WTC11 (cell line): ENCODE measurements at regions not wholly inside any gene's neighbourhood (a gene's known extent, or its start where the extent isn't known, plus 50 kb on each side); places are given as distances from the start of the nearest gene placed in this dataset.

ENCODE experiments used
- ATAC-seq: fragments of 200-7000 bp; cut with Tn5 transposase; 2 replicates; pipeline ENCODE4 v1.10.0; 2021; ENCODE audit warnings: mild to moderate bottlenecking, moderate library complexity
- CTCF ChIA-PET: fragments of 300-600 bp; sonication (Branson Sonifier 250); formaldehyde crosslinking; loops from one replicate; lab custom pipeline; 2021; ENCODE audit warnings: antibody characterized with exemption; lab: Charles Lee
- POLR2A ChIA-PET: fragments of 350-600 bp; sonication (Branson Sonifier 250); formaldehyde crosslinking; loops from one replicate; lab custom pipeline; 2021; ENCODE audit warnings: antibody characterized with exemption; lab: Charles Lee
- DNase-seq: peaks from one replicate; pipeline ENCODE4 v3.0.0; 2021; ENCODE audit warnings: low spot score
- H3K27ac Mint-ChIP-seq: 2 replicates; pipeline ENCODE4 v1.8.0; 2021; ENCODE audit warnings: mixed read lengths
- H3K27me3 Mint-ChIP-seq: 2 replicates; pipeline ENCODE4 v1.8.0; 2021; ENCODE audit warnings: low read depth, mild to moderate bottlenecking, moderate library complexity, mixed read lengths
- H3K36me3 Mint-ChIP-seq: 2 replicates; pipeline ENCODE4 v1.8.0; 2021; ENCODE audit warnings: mixed read lengths
- H3K4me1 Mint-ChIP-seq: 2 replicates; pipeline ENCODE4 v1.8.0; 2022; ENCODE audit warnings: mixed read lengths
- H3K4me3 Mint-ChIP-seq: 2 replicates; pipeline ENCODE4 v1.8.0; 2021; ENCODE audit warnings: mild to moderate bottlenecking, moderate library complexity, mixed read lengths
- H3K9me3 Mint-ChIP-seq: 2 replicates; pipeline ENCODE4 v1.8.0; 2021; ENCODE audit warnings: mixed read lengths
- AFF4 ChIP-seq: sonication (generic); formaldehyde crosslinking; IDR thresholded peaks from 2 replicates; pipeline ENCODE4 v1.8.1; 2023; ENCODE audit warnings: mild to moderate bottlenecking, missing genetic modification reagents, borderline replicate concordance
- ATF2 ChIP-seq: sonication (generic); formaldehyde crosslinking; IDR thresholded peaks from 2 replicates; pipeline ENCODE4 v1.8.1; 2022; ENCODE audit warnings: low read depth, missing genetic modification reagents, borderline replicate concordance
- CBFB ChIP-seq: sonication (generic); formaldehyde crosslinking; IDR thresholded peaks from 2 replicates; pipeline ENCODE4 v1.8.1; 2022; ENCODE audit warnings: mild to moderate bottlenecking, low read depth, missing genetic modification reagents
- CREB1 ChIP-seq: sonication (generic); formaldehyde crosslinking; IDR thresholded peaks from 2 replicates; pipeline ENCODE4 v1.8.0; 2023; ENCODE audit warnings: mild to moderate bottlenecking, missing genetic modification reagents
- FOXK1 ChIP-seq: sonication (generic); formaldehyde crosslinking; IDR thresholded peaks from 2 replicates; pipeline ENCODE4 v1.8.0; 2022; ENCODE audit warnings: mild to moderate bottlenecking, moderate library complexity, missing genetic modification reagents
- GABPB1 ChIP-seq: sonication (generic); formaldehyde crosslinking; IDR thresholded peaks from 2 replicates; pipeline ENCODE4 v1.8.1; 2023; ENCODE audit warnings: mild to moderate bottlenecking, missing genetic modification reagents
- IRF1 ChIP-seq: sonication (generic); formaldehyde crosslinking; IDR thresholded peaks from 2 replicates; pipeline ENCODE4 v1.8.0; 2023; ENCODE audit warnings: missing genetic modification reagents
- JUN ChIP-seq: sonication (generic); formaldehyde crosslinking; IDR thresholded peaks from 2 replicates; pipeline ENCODE4 v1.8.0; 2023; ENCODE audit warnings: mild to moderate bottlenecking, missing genetic modification reagents
- NFATC4 ChIP-seq: fragments of 250-450 bp; sonication (Bioruptor Pico); IDR thresholded peaks from 2 replicates; pipeline ENCODE4 v1.9.0; 2021; ENCODE audit warnings: mild to moderate bottlenecking
- NFYB ChIP-seq: sonication (generic); formaldehyde crosslinking; conservative IDR thresholded peaks from 2 replicates; pipeline ENCODE4 v1.8.0; 2022; ENCODE audit warnings: low read depth, missing genetic modification reagents
- NR1H2 ChIP-seq: sonication (generic); formaldehyde crosslinking; IDR thresholded peaks from 2 replicates; pipeline ENCODE4 v1.9.0; 2021; ENCODE audit warnings: mild to moderate bottlenecking, moderate library complexity, missing genetic modification reagents
- OVOL2 ChIP-seq: fragments of 250-450 bp; sonication (Bioruptor Pico); IDR thresholded peaks from 2 replicates; pipeline ENCODE4 v1.9.0; 2021; ENCODE audit warnings: mild to moderate bottlenecking, borderline replicate concordance
- PRRX2 ChIP-seq: fragments of 250-450 bp; sonication (Bioruptor Pico); IDR thresholded peaks from 2 replicates; pipeline ENCODE4 v1.8.0; 2021; ENCODE audit warnings: mild to moderate bottlenecking
- RORB ChIP-seq: fragments of 250-450 bp; sonication (Bioruptor Pico); IDR thresholded peaks from 2 replicates; pipeline ENCODE4 v1.9.0; 2021; ENCODE audit warnings: mild to moderate bottlenecking
- STAT6 ChIP-seq: sonication (generic); formaldehyde crosslinking; conservative IDR thresholded peaks from 2 replicates; pipeline ENCODE4 v1.8.1; 2023; ENCODE audit warnings: mild to moderate bottlenecking, low read depth, missing genetic modification reagents, moderate library complexity
- TCF7 ChIP-seq: sonication (generic); formaldehyde crosslinking; IDR thresholded peaks from 2 replicates; pipeline ENCODE4 v1.8.0; 2022; ENCODE audit warnings: mild to moderate bottlenecking, low read depth, missing genetic modification reagents, moderate library complexity
- ZNF121 ChIP-seq: sonication (generic); formaldehyde crosslinking; IDR thresholded peaks from 2 replicates; pipeline ENCODE4 v1.8.0; 2023; ENCODE audit warnings: missing genetic modification reagents
- TF ChIP-seq, protein P1 (sequence below): sonication (generic); formaldehyde crosslinking; IDR thresholded peaks from 2 replicates; pipeline ENCODE4 v1.8.1; 2022; ENCODE audit warnings: missing genetic modification reagents, borderline replicate concordance
- TF ChIP-seq, protein P2 (sequence below): sonication (generic); formaldehyde crosslinking; IDR thresholded peaks from 2 replicates; pipeline ENCODE4 v1.8.1; 2023; ENCODE audit warnings: mild to moderate bottlenecking, missing genetic modification reagents, moderate library complexity
- TF ChIP-seq, protein P3 (sequence below): sonication (generic); formaldehyde crosslinking; IDR thresholded peaks from 2 replicates; pipeline ENCODE4 v1.8.1; 2023; ENCODE audit warnings: mild to moderate bottlenecking, moderate library complexity, missing genetic modification reagents

- H3K27ac Mint-ChIP-seq, result no peak overlapping the region
- TF ChIP-seq AFF4 (CRISPR knock-in tag), result no peak
- no peak for TF ChIP-seq JUN
- TF ChIP-seq CREB1 (CRISPR knock-in tag), result no peak
- no peak for TF ChIP-seq PRRX2 (CRISPR knock-in tag)
- TF ChIP-seq NFYB (CRISPR knock-in tag), result no peak
- TF ChIP-seq, protein P1, sequence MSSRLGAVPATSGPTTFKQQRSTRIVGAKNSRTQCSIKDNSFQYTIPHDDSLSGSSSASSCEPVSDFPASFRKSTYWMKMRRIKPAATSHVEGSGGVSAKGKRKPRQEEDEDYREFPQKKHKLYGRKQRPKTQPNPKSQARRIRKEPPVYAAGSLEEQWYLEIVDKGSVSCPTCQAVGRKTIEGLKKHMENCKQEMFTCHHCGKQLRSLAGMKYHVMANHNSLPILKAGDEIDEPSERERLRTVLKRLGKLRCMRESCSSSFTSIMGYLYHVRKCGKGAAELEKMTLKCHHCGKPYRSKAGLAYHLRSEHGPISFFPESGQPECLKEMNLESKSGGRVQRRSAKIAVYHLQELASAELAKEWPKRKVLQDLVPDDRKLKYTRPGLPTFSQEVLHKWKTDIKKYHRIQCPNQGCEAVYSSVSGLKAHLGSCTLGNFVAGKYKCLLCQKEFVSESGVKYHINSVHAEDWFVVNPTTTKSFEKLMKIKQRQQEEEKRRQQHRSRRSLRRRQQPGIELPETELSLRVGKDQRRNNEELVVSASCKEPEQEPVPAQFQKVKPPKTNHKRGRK (CRISPR knock-in tag), result no peak
- no peak for TF ChIP-seq TCF7 (CRISPR knock-in tag)
- TF ChIP-seq NFATC4 (CRISPR knock-in tag), result no peak
- TF ChIP-seq GABPB1, result no peak
- ChIA-PET CTCF (interaction anchor here (1.0 kb wide), 1 partner anchor 469 kb away, joined by 3 read pairs; no protein-coding TSS in a partner anchor), POLR2A (no interaction called here)
- no peaks in the 10 kb centered on the region for H3K36me3 Mint-ChIP-seq
- DNase-seq, result no peak
- no peak overlapping the region for H3K4me3 Mint-ChIP-seq
- H3K27me3 Mint-ChIP-seq, result 0 out of 2 replicates have a peak, but pooled peaks cover 5% of the 10 kb centered on the region
- peaks cover 5% of the 10 kb centered on the region for H3K4me1 Mint-ChIP-seq
- ATAC-seq, result no peak
- H3K9me3 Mint-ChIP-seq, result peaks cover 11% of the 10 kb centered on the region
These were observed 160.8 kb upstream of the APP start for GRCh38 chr21:26331205-26331980.

- ChIA-PET CTCF (no interaction called here), POLR2A (no interaction called here)
- DNase-seq (no peak), ATAC-seq (no peak)
- no peaks in the 10 kb centered on the region for H3K27me3 Mint-ChIP-seq
- H3K4me3 Mint-ChIP-seq, result no peak overlapping the region
- no peak overlapping the region for H3K27ac Mint-ChIP-seq
- H3K36me3 Mint-ChIP-seq, result no peaks in the 10 kb centered on the region
- H3K9me3 Mint-ChIP-seq, result peaks cover 3% of the 10 kb centered on the region; the same call in 1 of the 2 replicates
- no peaks in the 10 kb centered on the region for H3K4me1 Mint-ChIP-seq
- no peak for TF ChIP-seq ATF2
- no peak for TF ChIP-seq OVOL2 (CRISPR knock-in tag)
- no peak for TF ChIP-seq NR1H2
- TF ChIP-seq STAT6, result no peak
- TF ChIP-seq ZNF121 (CRISPR knock-in tag), result no peak
- TF ChIP-seq RORB, result no peak
- no peak for TF ChIP-seq CBFB (CRISPR knock-in tag)
- no peak for TF ChIP-seq FOXK1 (CRISPR knock-in tag)
- no peak for TF ChIP-seq CREB1 (CRISPR knock-in tag)
- no peak for TF ChIP-seq TCF7 (CRISPR knock-in tag)
- TF ChIP-seq, protein P2, sequence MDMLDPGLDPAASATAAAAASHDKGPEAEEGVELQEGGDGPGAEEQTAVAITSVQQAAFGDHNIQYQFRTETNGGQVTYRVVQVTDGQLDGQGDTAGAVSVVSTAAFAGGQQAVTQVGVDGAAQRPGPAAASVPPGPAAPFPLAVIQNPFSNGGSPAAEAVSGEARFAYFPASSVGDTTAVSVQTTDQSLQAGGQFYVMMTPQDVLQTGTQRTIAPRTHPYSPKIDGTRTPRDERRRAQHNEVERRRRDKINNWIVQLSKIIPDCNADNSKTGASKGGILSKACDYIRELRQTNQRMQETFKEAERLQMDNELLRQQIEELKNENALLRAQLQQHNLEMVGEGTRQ (CRISPR knock-in tag), result no peak
- no peak for TF ChIP-seq IRF1 (CRISPR knock-in tag)
- TF ChIP-seq, protein P3, sequence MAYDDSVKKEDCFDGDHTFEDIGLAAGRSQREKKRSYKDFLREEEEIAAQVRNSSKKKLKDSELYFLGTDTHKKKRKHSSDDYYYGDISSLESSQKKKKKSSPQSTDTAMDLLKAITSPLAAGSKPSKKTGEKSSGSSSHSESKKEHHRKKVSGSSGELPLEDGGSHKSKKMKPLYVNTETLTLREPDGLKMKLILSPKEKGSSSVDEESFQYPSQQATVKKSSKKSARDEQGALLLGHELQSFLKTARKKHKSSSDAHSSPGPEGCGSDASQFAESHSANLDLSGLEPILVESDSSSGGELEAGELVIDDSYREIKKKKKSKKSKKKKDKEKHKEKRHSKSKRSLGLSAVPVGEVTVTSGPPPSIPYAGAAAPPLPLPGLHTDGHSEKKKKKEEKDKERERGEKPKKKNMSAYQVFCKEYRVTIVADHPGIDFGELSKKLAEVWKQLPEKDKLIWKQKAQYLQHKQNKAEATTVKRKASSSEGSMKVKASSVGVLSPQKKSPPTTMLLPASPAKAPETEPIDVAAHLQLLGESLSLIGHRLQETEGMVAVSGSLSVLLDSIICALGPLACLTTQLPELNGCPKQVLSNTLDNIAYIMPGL (CRISPR knock-in tag), result no peak
These were observed 150.0 kb upstream of the APP start for GRCh38 chr21:26320596-26320995.
